ENCODE measurements at regions not wholly inside any gene's neighbourhood (a gene's known extent, or its start where the extent isn't known, plus 50 kb on each side); places are given as distances from the start of the nearest gene placed in this dataset.

DNA sequence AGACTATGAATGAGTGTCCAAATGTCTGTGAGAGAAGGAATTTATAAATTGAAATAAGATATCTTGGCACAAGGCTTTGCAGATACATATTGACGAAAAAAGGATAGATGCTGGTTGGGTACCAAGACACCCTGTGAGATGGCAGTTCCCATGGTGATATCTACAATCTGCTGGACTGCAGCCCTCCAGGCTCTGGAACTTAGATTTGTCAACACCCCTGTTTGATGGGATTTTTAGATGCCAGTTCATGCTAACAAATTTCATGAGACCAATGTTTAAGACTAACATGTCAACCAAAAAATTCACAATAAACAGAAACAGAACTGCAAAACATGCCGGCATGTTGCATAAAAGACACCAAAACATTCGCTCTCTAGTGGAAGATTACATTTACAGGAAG lies 400.3 kb upstream of the CNTNAP5 start:
- Histone ChIP-seq H3K4me2 (ENCODE audit: low read length) (no peak overlapping the region), H3K36me3 (ENCODE audit: low read depth, low read length) (no peaks in the 10 kb centered on the region), H2AFZ (ENCODE audit: low read length) (no peak overlapping the region), H3K27me3 (ENCODE audit: low read length) (no peaks in the 10 kb centered on the region), H3K9me3 (ENCODE audit: low read length) (no peaks in the 10 kb centered on the region), H3K9ac (ENCODE audit: low read length) (no peak overlapping the region), H3K27ac (ENCODE audit: low read length) (no peak overlapping the region), H3K79me2 (ENCODE audit: low read length) (no peaks in the 10 kb centered on the region), H4K20me1 (ENCODE audit: low read length) (no peaks in the 10 kb centered on the region), H3F3A (ENCODE audit: low read length, unreplicated experiment) (no peaks in the 10 kb centered on the region), H3K4me3 (ENCODE audit: low read length) (no peak overlapping the region), H3K9me2 (replicated peaks; ENCODE audit: low read length) (no peaks in the 10 kb centered on the region), H3K4me1 (ENCODE audit: insufficient read depth, low read length) (no peaks in the 10 kb centered on the region)
- TF ChIP-seq EZH2phosphoT487 (IDR thresholded peaks at IDR 0.05; ENCODE audit: borderline replicate concordance, low read length): no peak
- TF ChIP-seq, protein P1, sequence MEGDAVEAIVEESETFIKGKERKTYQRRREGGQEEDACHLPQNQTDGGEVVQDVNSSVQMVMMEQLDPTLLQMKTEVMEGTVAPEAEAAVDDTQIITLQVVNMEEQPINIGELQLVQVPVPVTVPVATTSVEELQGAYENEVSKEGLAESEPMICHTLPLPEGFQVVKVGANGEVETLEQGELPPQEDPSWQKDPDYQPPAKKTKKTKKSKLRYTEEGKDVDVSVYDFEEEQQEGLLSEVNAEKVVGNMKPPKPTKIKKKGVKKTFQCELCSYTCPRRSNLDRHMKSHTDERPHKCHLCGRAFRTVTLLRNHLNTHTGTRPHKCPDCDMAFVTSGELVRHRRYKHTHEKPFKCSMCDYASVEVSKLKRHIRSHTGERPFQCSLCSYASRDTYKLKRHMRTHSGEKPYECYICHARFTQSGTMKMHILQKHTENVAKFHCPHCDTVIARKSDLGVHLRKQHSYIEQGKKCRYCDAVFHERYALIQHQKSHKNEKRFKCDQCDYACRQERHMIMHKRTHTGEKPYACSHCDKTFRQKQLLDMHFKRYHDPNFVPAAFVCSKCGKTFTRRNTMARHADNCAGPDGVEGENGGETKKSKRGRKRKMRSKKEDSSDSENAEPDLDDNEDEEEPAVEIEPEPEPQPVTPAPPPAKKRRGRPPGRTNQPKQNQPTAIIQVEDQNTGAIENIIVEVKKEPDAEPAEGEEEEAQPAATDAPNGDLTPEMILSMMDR (conservative IDR thresholded peaks at IDR 0.05; ENCODE audit: low read depth, low read length): no peak
- TF ChIP-seq EZH2 (IDR thresholded peaks at IDR 0.05; ENCODE audit: low read length, unreplicated experiment): no peak
- BruUV-seq (replicated peaks): no TSS peak
- ATAC-seq: no peak
- DNase-seq: no peak
- POLR2A ChIA-PET (ENCODE audit: unreplicated experiment): no interaction called here
- CTCF ChIA-PET: no interaction called here
- intact Hi-C loops (cut with micrococcal nuclease): no loop called here

DNA sequence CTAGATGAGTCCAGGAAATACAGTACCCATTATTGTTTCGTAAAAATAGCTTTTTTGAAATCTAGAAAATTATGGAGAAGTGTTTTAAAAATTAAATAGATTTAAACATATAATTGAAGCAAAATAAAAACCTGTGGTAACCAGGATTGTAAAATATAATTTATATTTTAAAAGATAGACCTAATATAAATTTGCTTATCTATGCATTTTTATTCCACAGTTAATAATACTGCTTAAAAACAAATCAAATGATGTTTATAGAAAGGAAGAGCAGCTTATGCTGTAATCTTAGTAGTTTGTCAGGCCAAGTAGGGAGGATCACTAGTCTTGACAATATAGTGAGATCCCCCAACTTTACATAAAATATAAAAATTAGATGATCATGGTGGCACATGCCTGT lies 388.9 kb upstream of the CNTNAP5 start:
- no peak for ATAC-seq
- DNase-seq: no peak
- Histone ChIP-seq H3K9ac (ENCODE audit: low read length) (no peak overlapping the region), H3K79me2 (ENCODE audit: low read length) (no peaks in the 10 kb centered on the region), H4K20me1 (ENCODE audit: low read length) (no peaks in the 10 kb centered on the region), H3K4me1 (ENCODE audit: insufficient read depth, low read length) (no peaks in the 10 kb centered on the region), H3K4me3 (ENCODE audit: low read length) (no peak overlapping the region), H3K9me3 (ENCODE audit: low read length) (no peaks in the 10 kb centered on the region), H2AFZ (ENCODE audit: low read length) (no peak overlapping the region), H3F3A (ENCODE audit: low read length, unreplicated experiment) (no peaks in the 10 kb centered on the region), H3K36me3 (ENCODE audit: low read depth, low read length) (no peaks in the 10 kb centered on the region), H3K4me2 (ENCODE audit: low read length) (no peak overlapping the region), H3K27ac (ENCODE audit: low read length) (no peak overlapping the region), H3K9me2 (replicated peaks; ENCODE audit: low read length) (no peaks in the 10 kb centered on the region), H3K27me3 (ENCODE audit: low read length) (no peaks in the 10 kb centered on the region)
- intact Hi-C loops (cut with micrococcal nuclease): no loop called here
- TF ChIP-seq EZH2phosphoT487 (IDR thresholded peaks at IDR 0.05; ENCODE audit: borderline replicate concordance, low read length): no peak
- TF ChIP-seq, protein P1 (conservative IDR thresholded peaks at IDR 0.05; ENCODE audit: low read depth, low read length): no peak
- no peak for TF ChIP-seq EZH2 (IDR thresholded peaks at IDR 0.05; ENCODE audit: low read length, unreplicated experiment)
- CTCF ChIA-PET: no interaction called here
- no TSS peak for BruUV-seq (replicated peaks)
- POLR2A ChIA-PET (ENCODE audit: unreplicated experiment): no interaction called here

DNA sequence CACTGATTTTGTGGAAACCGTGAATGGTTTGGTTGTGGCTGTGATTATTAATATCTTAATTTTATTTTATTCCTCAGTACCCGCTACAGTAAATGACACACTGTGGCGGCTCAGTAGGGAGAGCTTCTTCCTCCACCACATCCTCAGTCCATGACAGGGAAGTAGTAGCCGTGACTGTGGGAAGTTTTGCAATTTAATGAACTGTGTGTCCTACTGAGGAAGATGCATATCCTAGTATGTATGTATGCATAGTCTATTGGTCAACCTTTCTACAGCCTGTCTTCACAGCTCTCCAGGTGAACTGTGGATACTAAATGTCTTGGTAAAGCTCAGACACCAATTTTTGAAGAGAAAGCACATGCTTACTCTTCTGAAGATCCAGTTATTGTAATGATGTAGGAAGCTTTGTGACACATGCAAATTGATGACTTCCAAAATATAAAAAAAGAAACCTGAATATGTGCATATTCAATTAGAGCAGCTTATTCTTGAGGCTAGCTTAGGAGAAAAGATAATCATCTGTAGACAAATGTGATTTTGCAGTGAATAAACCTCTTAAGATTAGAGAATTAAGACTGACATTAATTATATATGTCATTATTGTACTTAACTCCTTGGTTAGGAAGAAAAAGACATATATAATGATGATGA lies 384.3 kb upstream of the CNTNAP5 start:
- no peak overlapping the region for H2AFZ ChIP-seq (ENCODE audit: low read length)
- peaks cover 4% of the 10 kb centered on the region for H3K4me1 ChIP-seq (ENCODE audit: insufficient read depth, low read length)
- H3K27ac ChIP-seq (ENCODE audit: low read length): no peak overlapping the region
- no peaks in the 10 kb centered on the region for H4K20me1 ChIP-seq (ENCODE audit: low read length)
- H3K4me3 ChIP-seq (ENCODE audit: low read length): no peak overlapping the region
- intact Hi-C loops (cut with micrococcal nuclease): no loop called here
- no peak for DNase-seq
- no peak overlapping the region for H3K4me2 ChIP-seq (ENCODE audit: low read length)
- no peaks in the 10 kb centered on the region for H3K79me2 ChIP-seq (ENCODE audit: low read length)
- H3K9ac ChIP-seq (ENCODE audit: low read length): no peak overlapping the region
- ChIA-PET CTCF (no interaction called here), POLR2A (ENCODE audit: unreplicated experiment) (no interaction called here)
- no peaks in the 10 kb centered on the region for H3K36me3 ChIP-seq (ENCODE audit: low read depth, low read length)
- no peaks in the 10 kb centered on the region for H3K9me2 ChIP-seq (replicated peaks; ENCODE audit: low read length)
- no peaks in the 10 kb centered on the region for H3F3A ChIP-seq (ENCODE audit: low read length, unreplicated experiment)
- ATAC-seq: no peak
- TF ChIP-seq EZH2phosphoT487 (IDR thresholded peaks at IDR 0.05; ENCODE audit: borderline replicate concordance, low read length) (no peak), EZH2 (IDR thresholded peaks at IDR 0.05; ENCODE audit: low read length, unreplicated experiment) (no peak)
- TF ChIP-seq, protein P1 (conservative IDR thresholded peaks at IDR 0.05; ENCODE audit: low read depth, low read length): no peak
- no TSS peak for BruUV-seq (replicated peaks)
- H3K9me3 ChIP-seq (ENCODE audit: low read length): no peaks in the 10 kb centered on the region
- H3K27me3 ChIP-seq (ENCODE audit: low read length): no peaks in the 10 kb centered on the region

All from PC-3 (cell line).